Peyer's patch (tissue), 4 donors: ENCODE measurements at regions not wholly inside any gene's neighbourhood (a gene's known extent, or its start where the extent isn't known, plus 50 kb on each side); places are given as distances from the start of the nearest gene placed in this dataset.

ENCODE experiments used
- POLR2A ChIP-seq, 2 donors: fragments of 450-650 bp; IDR thresholded peaks; one replicate each; pipeline ENCODE4 v1.5.1; 2017; ENCODE audit warnings: antibody characterized with exemption in 2 of 2, mild to moderate bottlenecking in 2 of 2, moderate library complexity in 2 of 2
- TF ChIP-seq, protein P1 (sequence below), 6 experiments: fragments of 450-650 bp in 4 of 6; fragments of 200-600 bp in 2 of 6; sonication (generic) in 1 of 6; IDR thresholded peaks; one replicate each; pipeline ENCODE4 v1.5.1; 2017 to 2019; ENCODE audit warnings: antibody characterized with exemption in 6 of 6, mild to moderate bottlenecking in 3 of 6, moderate library complexity in 1 of 6

DNA sequence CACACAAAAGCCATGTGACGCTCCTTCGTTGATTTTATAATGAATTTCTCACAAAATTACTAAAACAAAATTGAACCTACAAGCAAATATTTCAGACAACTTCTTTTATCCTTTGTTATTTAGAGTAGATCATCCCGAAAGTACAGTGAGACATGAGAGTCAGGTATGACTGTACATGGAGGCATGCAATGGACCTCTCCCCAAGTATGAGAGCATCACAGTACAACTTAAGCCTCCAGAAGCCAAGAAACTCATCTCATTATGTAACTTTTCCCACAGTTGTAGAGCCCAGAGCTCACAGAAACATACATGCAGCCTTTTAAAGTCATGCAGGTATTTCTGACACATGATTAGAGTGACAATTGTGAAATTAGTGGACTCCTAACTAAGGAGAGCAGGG lies 167.7 kb downstream of the PAPSS1 start:
- TF ChIP-seq POLR2A (IDR thresholded peaks at IDR 0.05): no peak
- TF ChIP-seq, protein P1, sequence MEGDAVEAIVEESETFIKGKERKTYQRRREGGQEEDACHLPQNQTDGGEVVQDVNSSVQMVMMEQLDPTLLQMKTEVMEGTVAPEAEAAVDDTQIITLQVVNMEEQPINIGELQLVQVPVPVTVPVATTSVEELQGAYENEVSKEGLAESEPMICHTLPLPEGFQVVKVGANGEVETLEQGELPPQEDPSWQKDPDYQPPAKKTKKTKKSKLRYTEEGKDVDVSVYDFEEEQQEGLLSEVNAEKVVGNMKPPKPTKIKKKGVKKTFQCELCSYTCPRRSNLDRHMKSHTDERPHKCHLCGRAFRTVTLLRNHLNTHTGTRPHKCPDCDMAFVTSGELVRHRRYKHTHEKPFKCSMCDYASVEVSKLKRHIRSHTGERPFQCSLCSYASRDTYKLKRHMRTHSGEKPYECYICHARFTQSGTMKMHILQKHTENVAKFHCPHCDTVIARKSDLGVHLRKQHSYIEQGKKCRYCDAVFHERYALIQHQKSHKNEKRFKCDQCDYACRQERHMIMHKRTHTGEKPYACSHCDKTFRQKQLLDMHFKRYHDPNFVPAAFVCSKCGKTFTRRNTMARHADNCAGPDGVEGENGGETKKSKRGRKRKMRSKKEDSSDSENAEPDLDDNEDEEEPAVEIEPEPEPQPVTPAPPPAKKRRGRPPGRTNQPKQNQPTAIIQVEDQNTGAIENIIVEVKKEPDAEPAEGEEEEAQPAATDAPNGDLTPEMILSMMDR (IDR thresholded peaks at IDR 0.05): no peak
